ENCODE measurements at regions not wholly inside any gene's neighbourhood (a gene's known extent, or its start where the extent isn't known, plus 50 kb on each side); places are given as distances from the start of the nearest gene placed in this dataset.
A peak's percentile ranks its signal among the peaks of the same experiment; 100 is the strongest.

DNA sequence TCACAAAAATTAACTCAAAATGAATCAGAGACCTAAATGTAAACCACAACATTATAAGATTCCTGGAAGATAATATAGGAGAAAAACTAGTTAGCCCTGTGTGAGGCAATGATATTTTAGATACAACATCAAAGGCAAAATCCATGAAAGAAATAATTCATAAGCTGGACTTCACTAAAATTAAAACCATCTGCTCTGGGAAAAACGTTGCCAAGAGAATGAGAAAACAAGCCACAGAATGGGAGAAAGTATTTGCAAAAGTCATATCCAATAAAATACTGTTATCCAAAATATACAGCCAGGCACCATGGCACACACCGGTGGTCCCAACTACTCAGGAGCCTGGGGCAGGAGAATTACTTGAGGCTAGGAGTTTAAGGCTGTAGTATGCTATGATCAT, 70.3 kb downstream of the SYF2 start:
- H3K27ac ChIP-seq: peak overlapping the region; percentile 74
- no peak for DNase-seq (ENCODE audit: low read depth, low spot score)
- no peak overlapping the region for H3K4me3 ChIP-seq
- H3K9ac ChIP-seq (ENCODE audit: insufficient read length): no peak overlapping the region
- no peak for TF ChIP-seq POLR2AphosphoS5 (IDR thresholded peaks at IDR 0.05; ENCODE audit: borderline replicate concordance, low read depth, low read length)
- no peak for TF ChIP-seq EZH2 (IDR thresholded peaks at IDR 0.05)
- TF ChIP-seq FOXP2 (optimal IDR thresholded peaks at IDR 0.05; ENCODE audit: control extremely low read depth, extremely low read length, insufficient read depth): no peak
- H3K9me3 ChIP-seq (ENCODE audit: low read depth, low read length): peaks cover 22% of the 10 kb centered on the region; the same call in 1 of the 2 replicates
- peaks cover 8% of the 10 kb centered on the region; the same call in 1 of the 2 replicates for H3K36me3 ChIP-seq (ENCODE audit: insufficient read depth, low read length)

DNA sequence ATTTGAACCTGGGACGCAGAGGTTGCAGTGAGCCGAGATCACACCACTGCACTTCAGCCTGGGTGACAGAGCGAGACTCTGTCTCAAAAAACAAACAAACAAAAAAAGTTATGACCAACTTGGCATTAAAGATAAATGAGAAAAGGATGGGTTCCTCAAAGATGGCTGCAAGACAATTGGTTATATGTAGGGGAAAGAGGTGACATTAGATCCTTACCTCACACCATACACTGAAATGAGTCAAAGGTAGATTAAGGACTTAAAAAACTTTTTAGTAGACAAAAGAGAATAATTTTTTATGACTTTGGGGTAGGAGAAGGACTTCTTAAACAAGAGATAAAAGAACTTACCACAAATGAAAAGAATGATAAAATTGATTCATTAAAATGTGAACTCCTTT, 74.5 kb downstream of the SYF2 start:
- Histone ChIP-seq H3K9me3 (ENCODE audit: low read depth, low read length) (peaks cover 12% of the 10 kb centered on the region; the same call in 1 of the 2 replicates), H3K9ac (ENCODE audit: insufficient read length) (no peak overlapping the region), H3K27ac (no peak overlapping the region), H3K4me3 (no peak overlapping the region), H3K36me3 (ENCODE audit: insufficient read depth, low read length) (no peaks in the 10 kb centered on the region)
- no peak for TF ChIP-seq EZH2 (IDR thresholded peaks at IDR 0.05)
- TF ChIP-seq FOXP2 (optimal IDR thresholded peaks at IDR 0.05; ENCODE audit: control extremely low read depth, extremely low read length, insufficient read depth): no peak
- TF ChIP-seq POLR2AphosphoS5 (IDR thresholded peaks at IDR 0.05; ENCODE audit: borderline replicate concordance, low read depth, low read length): no peak
- DNase-seq (ENCODE audit: low read depth, low spot score): no peak

DNA sequence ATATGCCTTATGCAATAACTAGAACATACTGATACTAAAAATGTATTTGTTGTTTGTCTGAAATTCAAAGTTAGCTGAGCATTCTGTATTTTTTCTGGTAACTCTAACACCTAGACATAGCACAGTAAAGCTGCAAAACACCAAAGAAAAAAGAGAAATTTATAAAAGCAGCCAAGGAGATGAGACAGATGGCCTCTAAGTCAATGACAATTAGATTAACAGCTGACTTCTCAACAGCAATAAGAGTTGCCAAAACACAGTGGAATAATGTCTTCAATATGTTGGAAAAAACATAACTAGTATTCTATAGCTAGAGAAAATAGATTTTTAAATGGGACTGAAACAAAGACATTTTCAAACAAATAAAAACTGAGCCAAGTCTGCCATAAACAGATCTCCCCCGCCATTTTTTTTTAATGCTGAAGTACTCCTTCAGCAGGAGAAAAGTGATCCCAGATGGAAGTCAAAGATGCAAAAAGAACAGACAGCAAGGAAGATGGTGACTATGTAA, 81.3 kb downstream of the SYF2 start:
- TF ChIP-seq POLR2AphosphoS5 (IDR thresholded peaks at IDR 0.05; ENCODE audit: borderline replicate concordance, low read depth, low read length): no peak
- Histone ChIP-seq H3K9me3 (ENCODE audit: low read depth, low read length) (peaks cover 9% of the 10 kb centered on the region), H3K36me3 (ENCODE audit: insufficient read depth, low read length) (no peaks in the 10 kb centered on the region), H3K9ac (ENCODE audit: insufficient read length) (no peak overlapping the region), H3K4me3 (no peak overlapping the region), H3K27ac (no peak overlapping the region)
- no peak for DNase-seq (ENCODE audit: low read depth, low spot score)

DNA sequence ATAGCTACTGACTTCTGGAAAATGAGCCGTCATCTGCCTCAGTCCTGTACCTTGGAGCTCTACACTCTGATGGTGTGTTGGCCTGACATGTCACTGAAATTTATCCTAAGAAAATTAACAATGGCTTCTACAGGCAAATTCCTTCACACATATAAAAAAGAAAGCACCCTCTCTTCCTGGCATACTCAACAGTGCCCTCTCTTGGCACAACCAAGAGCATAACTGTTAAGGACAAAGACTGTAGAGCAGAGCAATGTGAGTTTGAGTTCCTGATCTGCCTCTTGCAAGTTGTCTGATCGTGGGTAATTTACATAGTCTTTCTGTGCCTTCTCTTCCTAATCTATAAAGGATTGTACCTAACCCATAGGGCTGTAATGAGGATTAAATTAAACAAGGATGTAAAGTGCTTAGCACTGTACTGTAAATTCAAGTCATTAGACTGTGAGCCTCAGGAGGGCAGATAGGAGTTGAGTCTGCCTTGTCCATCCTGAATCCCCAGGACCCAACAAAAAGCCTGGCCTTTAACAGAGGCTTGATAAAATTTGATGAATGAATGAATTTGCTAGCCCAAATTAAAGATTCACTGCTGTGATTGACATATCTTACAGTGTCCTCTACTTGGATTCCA, 83.5 kb downstream of the SYF2 start:
- Histone ChIP-seq H3K4me3 (no peak overlapping the region), H3K27ac (no peak overlapping the region), H3K9me3 (ENCODE audit: low read depth, low read length) (peaks cover 9% of the 10 kb centered on the region), H3K9ac (ENCODE audit: insufficient read length) (no peak overlapping the region), H3K36me3 (ENCODE audit: insufficient read depth, low read length) (no peaks in the 10 kb centered on the region)
- no peak for TF ChIP-seq EZH2 (IDR thresholded peaks at IDR 0.05)
- TF ChIP-seq FOXP2 (optimal IDR thresholded peaks at IDR 0.05; ENCODE audit: control extremely low read depth, extremely low read length, insufficient read depth): no peak
- TF ChIP-seq POLR2AphosphoS5 (IDR thresholded peaks at IDR 0.05; ENCODE audit: borderline replicate concordance, low read depth, low read length): no peak
- DNase-seq (ENCODE audit: low read depth, low spot score): no peak

DNA sequence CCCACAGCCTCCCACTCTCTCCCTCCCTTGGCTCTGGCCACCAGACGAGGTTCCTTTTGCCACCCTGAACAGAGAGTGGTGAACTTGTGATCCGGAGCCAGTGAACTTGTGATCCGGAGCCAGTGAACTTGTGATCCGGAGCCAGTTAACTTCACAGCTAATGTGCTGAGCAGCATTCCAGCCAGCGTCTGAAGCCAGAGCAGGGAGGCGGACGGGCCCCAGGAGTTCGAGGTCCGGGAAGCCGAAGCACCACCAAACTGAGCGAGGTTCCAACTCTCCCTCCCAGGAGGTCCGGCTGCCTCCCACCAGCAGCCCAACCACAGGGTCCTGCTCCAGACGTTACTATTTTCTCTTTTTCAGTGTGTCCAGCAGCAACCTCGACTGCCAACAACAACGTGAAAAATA, 85.8 kb downstream of the SYF2 start:
- H3K9ac ChIP-seq (ENCODE audit: insufficient read length): no peak overlapping the region
- TF ChIP-seq POLR2AphosphoS5 (IDR thresholded peaks at IDR 0.05; ENCODE audit: borderline replicate concordance, low read depth, low read length): no peak
- TF ChIP-seq EZH2 (IDR thresholded peaks at IDR 0.05): no peak
- TF ChIP-seq FOXP2 (optimal IDR thresholded peaks at IDR 0.05; ENCODE audit: control extremely low read depth, extremely low read length, insufficient read depth): no peak
- no peak overlapping the region for H3K27ac ChIP-seq

DNA sequence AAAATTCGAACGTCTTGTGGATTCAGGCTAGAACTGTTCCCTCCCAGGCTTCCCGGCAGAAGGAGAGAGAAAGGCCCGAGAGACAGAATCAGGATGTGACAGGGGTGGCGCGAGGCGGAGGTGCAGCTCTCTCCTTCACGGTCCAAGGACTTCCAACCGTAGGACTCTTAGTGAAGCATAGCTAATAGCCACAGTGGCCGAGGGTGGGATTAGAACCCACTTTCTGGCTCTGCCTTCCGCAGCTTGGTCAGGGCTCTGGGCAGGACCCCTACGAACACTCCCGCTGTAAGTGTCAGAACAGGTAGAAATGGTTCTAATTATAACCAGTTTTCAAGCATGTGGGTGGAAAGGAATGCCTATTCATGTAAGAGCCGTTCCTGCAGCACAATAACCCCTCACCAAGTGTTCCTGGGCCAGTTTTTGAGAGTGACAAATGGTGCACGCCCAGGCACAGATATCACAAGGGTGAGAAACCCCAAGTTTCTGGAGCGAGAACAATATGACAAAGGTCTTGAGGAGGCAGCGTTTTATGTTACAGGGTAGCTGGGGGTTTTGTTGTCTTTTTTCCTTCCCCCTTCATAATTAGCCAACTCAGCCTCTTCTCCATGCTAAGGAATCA, 86.4 kb downstream of the SYF2 start:
- Histone ChIP-seq H3K9ac (ENCODE audit: insufficient read length) (no peak overlapping the region), H3K36me3 (ENCODE audit: insufficient read depth, low read length) (no peaks in the 10 kb centered on the region), H3K4me3 (no peak overlapping the region), H3K9me3 (ENCODE audit: low read depth, low read length) (peaks cover 6% of the 10 kb centered on the region), H3K27ac (peak overlapping the region; percentile 46)
- no peak for DNase-seq (ENCODE audit: low read depth, low spot score)
- TF ChIP-seq POLR2AphosphoS5 (IDR thresholded peaks at IDR 0.05; ENCODE audit: borderline replicate concordance, low read depth, low read length) (no peak), EZH2 (IDR thresholded peaks at IDR 0.05) (no peak), FOXP2 (optimal IDR thresholded peaks at IDR 0.05; ENCODE audit: control extremely low read depth, extremely low read length, insufficient read depth) (no peak)

More for the DNA sequence above, 85.8 kb downstream of the SYF2 start:
- no peak for DNase-seq (ENCODE audit: low read depth, low spot score)
- Histone ChIP-seq H3K36me3 (ENCODE audit: insufficient read depth, low read length) (no peaks in the 10 kb centered on the region), H3K4me3 (no peak overlapping the region), H3K9me3 (ENCODE audit: low read depth, low read length) (peaks cover 9% of the 10 kb centered on the region)

DNA sequence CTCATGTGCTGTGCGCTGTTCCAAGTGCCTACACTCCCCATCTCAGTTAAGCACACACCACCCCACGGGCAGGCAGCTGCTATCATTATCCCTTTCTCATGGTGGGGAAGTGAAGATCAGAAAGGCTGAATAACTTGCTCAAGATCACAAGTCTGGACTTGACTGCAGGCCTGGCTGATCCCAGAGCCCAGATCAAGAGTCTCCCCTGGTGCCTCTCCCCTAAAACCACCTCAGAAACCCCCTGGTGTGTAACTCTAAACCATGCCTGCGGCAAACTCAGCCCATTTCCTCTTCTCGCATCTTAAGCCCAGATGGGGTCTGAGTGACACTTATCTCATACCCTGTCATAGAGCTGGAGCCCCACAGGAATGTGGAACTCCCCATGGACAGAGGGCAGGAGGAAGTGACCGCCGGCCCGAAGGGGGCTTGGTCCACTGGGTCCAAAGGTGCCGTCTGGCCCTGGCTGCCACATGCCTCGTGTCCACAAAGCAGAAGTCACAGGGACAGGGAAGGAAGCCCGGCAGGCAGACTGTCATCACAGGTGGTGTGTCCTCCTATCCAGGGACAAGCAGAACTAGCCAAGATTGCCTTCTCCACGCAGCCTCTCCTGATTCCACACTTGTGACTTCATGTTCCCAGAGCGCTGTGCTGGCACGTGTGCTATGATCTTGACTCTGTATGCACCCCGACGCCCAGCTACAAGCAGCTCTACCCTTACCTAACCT, 92.1 kb downstream of the SYF2 start:
- H3K27ac ChIP-seq: no peak overlapping the region
- no peak overlapping the region for H3K9ac ChIP-seq (ENCODE audit: insufficient read length)
- no peaks in the 10 kb centered on the region for H3K9me3 ChIP-seq (ENCODE audit: low read depth, low read length)
- no peak for DNase-seq (ENCODE audit: low read depth, low spot score)
- no peaks in the 10 kb centered on the region for H3K36me3 ChIP-seq (ENCODE audit: insufficient read depth, low read length)
- H3K4me3 ChIP-seq: no peak overlapping the region
- no peak for TF ChIP-seq POLR2AphosphoS5 (IDR thresholded peaks at IDR 0.05; ENCODE audit: borderline replicate concordance, low read depth, low read length)
- no peak for TF ChIP-seq FOXP2 (optimal IDR thresholded peaks at IDR 0.05; ENCODE audit: control extremely low read depth, extremely low read length, insufficient read depth)
- no peak for TF ChIP-seq EZH2 (IDR thresholded peaks at IDR 0.05)
